ENCODE measurements at regions not wholly inside any gene's neighbourhood (a gene's known extent, or its start where the extent isn't known, plus 50 kb on each side); places are given as distances from the start of the nearest gene placed in this dataset.

GRCh38 chr12:125738211-125738610 lies 673.0 kb downstream of the AACS start:
- no peak for TF ChIP-seq CTCF (IDR thresholded peaks at IDR 0.05)
- no peak for DNase-seq (ENCODE audit: low spot score)
- no peak overlapping the region for H3K4me3 ChIP-seq
- H3K27ac ChIP-seq = no peak overlapping the region

GRCh38 chr12:125742413-125742812 lies 677.2 kb downstream of the AACS start:
- no peak for TF ChIP-seq CTCF (IDR thresholded peaks at IDR 0.05)
- no peak overlapping the region for H3K27ac ChIP-seq
- H3K4me3 ChIP-seq = no peak overlapping the region
- no peak for DNase-seq (ENCODE audit: low spot score)

- DNase-seq (ENCODE audit: low spot score) = no peak
- H3K27ac ChIP-seq = no peak overlapping the region
- no peak for TF ChIP-seq CTCF (IDR thresholded peaks at IDR 0.05)
- H3K4me3 ChIP-seq = no peak overlapping the region
These were observed 679.0 kb downstream of the AACS start for GRCh38 chr12:125744201-125744600.

GRCh38 chr12:125755512-125755911 lies 690.3 kb downstream of the AACS start:
- Histone ChIP-seq H3K4me3 (no peak overlapping the region), H3K27ac (no peak overlapping the region)
- TF ChIP-seq CTCF (IDR thresholded peaks at IDR 0.05) = no peak
- DNase-seq (ENCODE audit: low spot score) = no peak

- H3K27ac ChIP-seq = no peak overlapping the region
- no peak for TF ChIP-seq CTCF (IDR thresholded peaks at IDR 0.05)
- DNase-seq (ENCODE audit: low spot score) = no peak
- no peak overlapping the region for H3K4me3 ChIP-seq
These were observed 700.9 kb downstream of the AACS start for GRCh38 chr12:125766091-125766490.

- H3K4me3 ChIP-seq = no peak overlapping the region
- TF ChIP-seq CTCF (IDR thresholded peaks at IDR 0.05) = no peak
- no peak overlapping the region for H3K27ac ChIP-seq
- no peak for DNase-seq (ENCODE audit: low spot score)
These were observed 707.2 kb downstream of the AACS start for GRCh38 chr12:125772403-125772802.

GRCh38 chr12:125773033-125773640 lies 707.9 kb downstream of the AACS start:
- TF ChIP-seq CTCF (IDR thresholded peaks at IDR 0.05) = no peak
- no peak overlapping the region for H3K27ac ChIP-seq
- H3K4me3 ChIP-seq = no peak overlapping the region
- no peak for DNase-seq (ENCODE audit: low spot score)

Data from coronary artery (tissue), 2 donors.